Activated CD4-positive, CD25-positive, alpha-beta regulatory T cell treated with anti-CD3 and anti-CD28 coated beads, Interleukin-2, amount 50 U/mL, for 24 hours (primary cell): ENCODE measurements at regions not wholly inside any gene's neighbourhood (a gene's known extent, or its start where the extent isn't known, plus 50 kb on each side); places are given as distances from the start of the nearest gene placed in this dataset.
A peak's percentile ranks its signal among the peaks of the same experiment; 100 is the strongest.
"Not testable (repeated sequence)": the region's sequence is repeated elsewhere in the genome, so short reads cannot be mapped to it uniquely, and the experiment has no call there.

Experiments used
- ATAC-seq, 2 donors: fragments of 150-1000 bp; cut with Tn5 transposase; one replicate each; pipeline ENCODE4 v1.10.0; 2021; ENCODE audit warnings: mild to moderate bottlenecking in 1 of 2, moderate library complexity in 1 of 2

- ATAC-seq = not testable (repeated sequence)
These were observed 207.2 kb upstream of the FRG1 start for GRCh38 chr4:189733507-189733906.

- not testable (repeated sequence) for ATAC-seq
These were observed 205.9 kb upstream of the FRG1 start for GRCh38 chr4:189734648-189735267.

- not testable (repeated sequence) for ATAC-seq
These were observed 204.0 kb upstream of the FRG1 start for GRCh38 chr4:189736656-189737055.

- not testable (repeated sequence) for ATAC-seq
These were observed 200.6 kb upstream of the FRG1 start for GRCh38 chr4:189740118-189740517.

- no peak for ATAC-seq
These were observed 199.8 kb upstream of the FRG1 start for GRCh38 chr4:189740873-189741272.

- ATAC-seq = not testable (repeated sequence)
These were observed 187.6 kb upstream of the FRG1 start for GRCh38 chr4:189753092-189753491.

GRCh38 chr4:189763583-189763982 is 177.1 kb upstream of the FRG1 start:
- no peak for ATAC-seq

- ATAC-seq = no peak
These were observed 175.4 kb upstream of the FRG1 start for GRCh38 chr4:189765301-189765700.

- ATAC-seq = no peak
These were observed 174.9 kb upstream of the FRG1 start for GRCh38 chr4:189765736-189766135.

GRCh38 chr4:189767941-189768340 is 172.7 kb upstream of the FRG1 start:
- ATAC-seq = no peak

GRCh38 chr4:189769131-189769530 is 171.5 kb upstream of the FRG1 start:
- no peak for ATAC-seq

GRCh38 chr4:189771696-189772361 is 168.8 kb upstream of the FRG1 start:
- ATAC-seq = no peak

GRCh38 chr4:189773909-189774308 is 166.8 kb upstream of the FRG1 start:
- ATAC-seq = no peak

GRCh38 chr4:189779281-189779980 is 161.2 kb upstream of the FRG1 start:
- no peak for ATAC-seq

GRCh38 chr4:189780391-189780790 is 160.3 kb upstream of the FRG1 start:
- no peak for ATAC-seq

GRCh38 chr4:189784651-189785050 is 156.0 kb upstream of the FRG1 start:
- no peak for ATAC-seq

- ATAC-seq = no peak
These were observed 155.4 kb upstream of the FRG1 start for GRCh38 chr4:189785257-189785656.

GRCh38 chr4:189786447-189786846 is 154.2 kb upstream of the FRG1 start:
- ATAC-seq = no peak

GRCh38 chr4:189787216-189788031 is 153.2 kb upstream of the FRG1 start:
- ATAC-seq = no peak

- peak; percentile 41 to 61 for ATAC-seq
These were observed 147.6 kb upstream of the FRG1 start for GRCh38 chr4:189792924-189793618.

GRCh38 chr4:189800545-189801088 is 140.1 kb upstream of the FRG1 start:
- ATAC-seq = no peak

- no peak for ATAC-seq
These were observed 137.8 kb upstream of the FRG1 start for GRCh38 chr4:189802884-189803283.
